ENCODE measurements at regions not wholly inside any gene's neighbourhood (a gene's known extent, or its start where the extent isn't known, plus 50 kb on each side); places are given as distances from the start of the nearest gene placed in this dataset.

DNA sequence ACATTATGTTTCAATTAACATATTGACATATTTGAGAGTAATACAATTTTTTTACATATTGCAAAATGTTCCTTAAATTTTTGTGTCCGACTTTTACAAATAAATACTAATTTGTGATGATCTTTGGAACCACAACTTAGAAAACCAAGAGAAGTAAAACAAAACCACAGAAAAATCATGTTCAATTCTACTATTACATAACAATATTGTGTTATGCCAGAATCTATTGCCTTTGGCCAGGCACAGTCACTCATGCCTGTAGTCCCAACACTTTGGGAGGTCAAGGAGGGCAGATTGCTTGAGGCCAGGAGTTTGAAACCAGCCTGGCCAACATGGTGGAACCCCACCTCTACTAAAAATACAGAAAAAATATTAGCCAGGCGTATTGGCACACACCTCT is 92.8 kb upstream of the APCDD1 start:
- Mint-ChIP-seq H3K4me3 (no peak overlapping the region), H3K4me1 (ENCODE audit: low read depth) (no peaks in the 10 kb centered on the region), H3K27ac (no peak overlapping the region), H3K9me3 (peaks cover 6% of the 10 kb centered on the region), H3K27me3 (ENCODE audit: insufficient read depth) (no peaks in the 10 kb centered on the region; the same call in none of the 2 replicates), H3K36me3 (ENCODE audit: low read depth) (peaks cover 6% of the 10 kb centered on the region)
- TF ChIP-seq, protein P1, sequence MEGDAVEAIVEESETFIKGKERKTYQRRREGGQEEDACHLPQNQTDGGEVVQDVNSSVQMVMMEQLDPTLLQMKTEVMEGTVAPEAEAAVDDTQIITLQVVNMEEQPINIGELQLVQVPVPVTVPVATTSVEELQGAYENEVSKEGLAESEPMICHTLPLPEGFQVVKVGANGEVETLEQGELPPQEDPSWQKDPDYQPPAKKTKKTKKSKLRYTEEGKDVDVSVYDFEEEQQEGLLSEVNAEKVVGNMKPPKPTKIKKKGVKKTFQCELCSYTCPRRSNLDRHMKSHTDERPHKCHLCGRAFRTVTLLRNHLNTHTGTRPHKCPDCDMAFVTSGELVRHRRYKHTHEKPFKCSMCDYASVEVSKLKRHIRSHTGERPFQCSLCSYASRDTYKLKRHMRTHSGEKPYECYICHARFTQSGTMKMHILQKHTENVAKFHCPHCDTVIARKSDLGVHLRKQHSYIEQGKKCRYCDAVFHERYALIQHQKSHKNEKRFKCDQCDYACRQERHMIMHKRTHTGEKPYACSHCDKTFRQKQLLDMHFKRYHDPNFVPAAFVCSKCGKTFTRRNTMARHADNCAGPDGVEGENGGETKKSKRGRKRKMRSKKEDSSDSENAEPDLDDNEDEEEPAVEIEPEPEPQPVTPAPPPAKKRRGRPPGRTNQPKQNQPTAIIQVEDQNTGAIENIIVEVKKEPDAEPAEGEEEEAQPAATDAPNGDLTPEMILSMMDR (IDR thresholded peaks at IDR 0.05) = no peak
- DNase-seq = no peak

DNA sequence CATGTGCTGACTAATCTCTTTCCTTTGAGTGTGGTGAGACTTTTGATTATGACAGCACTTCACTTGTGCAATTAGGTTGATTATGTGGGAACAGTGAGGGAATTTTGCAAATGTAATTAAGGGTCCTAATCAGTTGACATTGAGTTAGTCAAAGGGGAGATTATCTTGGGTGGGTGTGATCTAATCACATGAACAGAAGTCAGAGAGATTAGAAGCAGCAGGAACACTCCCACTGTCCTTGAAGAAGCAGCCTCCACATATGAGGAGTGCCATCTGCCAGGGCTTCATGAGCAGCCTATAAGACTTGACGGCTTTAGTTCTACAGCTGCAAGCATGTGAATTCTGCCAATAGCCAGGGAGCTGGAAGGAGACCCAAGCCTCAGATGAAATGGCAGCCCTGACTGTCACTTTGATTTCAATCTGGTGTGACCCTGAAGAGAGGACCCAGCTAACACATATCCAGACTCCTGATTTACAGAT is 89.4 kb upstream of the APCDD1 start:
- H3K36me3 Mint-ChIP-seq (ENCODE audit: low read depth) = peaks cover 6% of the 10 kb centered on the region
- peaks cover 4% of the 10 kb centered on the region for H3K27me3 Mint-ChIP-seq (ENCODE audit: insufficient read depth)
- TF ChIP-seq, protein P1 (IDR thresholded peaks at IDR 0.05) = no peak
- no peak for DNase-seq
- H3K9me3 Mint-ChIP-seq = peaks cover 6% of the 10 kb centered on the region
- peaks cover 23% of the 10 kb centered on the region for H3K4me1 Mint-ChIP-seq (ENCODE audit: low read depth)
- no peak overlapping the region for H3K27ac Mint-ChIP-seq
- no peak overlapping the region for H3K4me3 Mint-ChIP-seq

DNA sequence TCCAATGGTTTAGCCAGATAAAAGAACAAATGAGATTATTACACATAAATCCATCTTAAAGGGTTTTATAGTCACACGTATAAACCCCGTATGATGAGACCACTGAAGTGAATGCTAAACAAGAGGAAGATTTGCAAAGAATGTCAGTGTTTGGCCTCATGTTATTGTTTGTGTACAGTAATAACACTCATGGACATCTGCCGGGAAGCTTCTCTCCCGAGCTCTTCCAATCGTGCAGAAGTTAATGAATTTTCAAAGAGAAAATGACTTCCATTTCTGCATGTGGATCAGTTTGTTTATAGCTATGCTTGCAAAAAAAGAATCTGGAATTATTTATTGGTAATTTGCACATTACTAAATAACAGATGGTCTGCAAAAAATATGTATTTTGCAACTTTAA is 88.5 kb upstream of the APCDD1 start:
- peaks cover 23% of the 10 kb centered on the region for H3K4me1 Mint-ChIP-seq (ENCODE audit: low read depth)
- peaks cover 4% of the 10 kb centered on the region for H3K27me3 Mint-ChIP-seq (ENCODE audit: insufficient read depth)
- H3K4me3 Mint-ChIP-seq = no peak overlapping the region
- H3K27ac Mint-ChIP-seq = no peak overlapping the region
- H3K9me3 Mint-ChIP-seq = peaks cover 6% of the 10 kb centered on the region
- H3K36me3 Mint-ChIP-seq (ENCODE audit: low read depth) = peaks cover 6% of the 10 kb centered on the region
- no peak for DNase-seq
- TF ChIP-seq, protein P1 (IDR thresholded peaks at IDR 0.05) = no peak

GRCh38 chr18:10367836-10368235 is 86.6 kb upstream of the APCDD1 start:
- Mint-ChIP-seq H3K4me1 (ENCODE audit: low read depth) (peaks cover 23% of the 10 kb centered on the region), H3K36me3 (ENCODE audit: low read depth) (peaks cover 6% of the 10 kb centered on the region), H3K27ac (peak overlapping the region; percentile 52; the same call in 1 of the 2 replicates), H3K4me3 (no peak overlapping the region), H3K27me3 (ENCODE audit: insufficient read depth) (peaks cover 5% of the 10 kb centered on the region), H3K9me3 (peaks cover 6% of the 10 kb centered on the region)
- no peak for DNase-seq
- TF ChIP-seq, protein P1 (IDR thresholded peaks at IDR 0.05) = no peak

- peaks cover 23% of the 10 kb centered on the region for H3K4me1 Mint-ChIP-seq (ENCODE audit: low read depth)
- H3K27ac Mint-ChIP-seq = no peak overlapping the region; the same call in 1 of the 2 replicates
- peaks cover 2% of the 10 kb centered on the region for H3K9me3 Mint-ChIP-seq
- H3K4me3 Mint-ChIP-seq = no peak overlapping the region
- TF ChIP-seq, protein P1 (IDR thresholded peaks at IDR 0.05) = no peak
- DNase-seq = no peak
- peaks cover 2% of the 10 kb centered on the region for H3K36me3 Mint-ChIP-seq (ENCODE audit: low read depth)
- peaks cover 5% of the 10 kb centered on the region for H3K27me3 Mint-ChIP-seq (ENCODE audit: insufficient read depth)
These were observed 85.7 kb upstream of the APCDD1 start for GRCh38 chr18:10368456-10369453.
